GM23338 (cell line): ENCODE measurements at regions not wholly inside any gene's neighbourhood (a gene's known extent, or its start where the extent isn't known, plus 50 kb on each side); places are given as distances from the start of the nearest gene placed in this dataset.

ENCODE experiments used
- ATAC-seq: fragments of 200-7000 bp; cut with Tn5 transposase; 3 replicates; pipeline ENCODE4 v1.9.1; 2020
- DNase-seq: peaks from one replicate; pipeline ENCODE4 v3.0.0-alpha.2; 2015; ENCODE audit warnings: low spot score
- H2AFZ ChIP-seq: fragments of 200-600 bp; sonication (generic); 2 replicates; pipeline ENCODE4 v1.8.0; 2016; ENCODE audit warnings: antibody characterized with exemption, mild to moderate bottlenecking, moderate library complexity
- H3F3A ChIP-seq: fragments of 200-600 bp; sonication (generic); replicated peaks from 2 replicates; pipeline ENCODE4 v1.8.0; 2017; ENCODE audit warnings: antibody characterized with exemption, mixed run types, low read depth
- H3K27ac ChIP-seq: fragments of 200-600 bp; sonication (generic); 2 replicates; pipeline ENCODE4 v1.6.1; 2016; ENCODE audit warnings: low read depth
- H3K27me3 ChIP-seq: fragments of 200-600 bp; sonication (generic); 2 replicates; pipeline ENCODE4 v1.8.0; 2016; ENCODE audit warnings: mild to moderate bottlenecking, mixed run types, moderate library complexity; ENCODE audit not compliant: insufficient read depth
- H3K36me3 ChIP-seq: fragments of 200-600 bp; sonication (generic); 2 replicates; pipeline ENCODE4 v1.8.0; 2016; ENCODE audit warnings: mild to moderate bottlenecking; ENCODE audit not compliant: insufficient read depth
- H3K4me1 ChIP-seq: fragments of 200-600 bp; sonication (generic); 2 replicates; pipeline ENCODE4 v1.8.0; 2016; ENCODE audit warnings: mild to moderate bottlenecking, moderate library complexity; ENCODE audit not compliant: insufficient read depth
- H3K4me2 ChIP-seq: fragments of 200-600 bp; sonication (generic); 2 replicates; pipeline ENCODE4 v1.7.1; 2017; ENCODE audit warnings: mixed run types
- H3K4me3 ChIP-seq: fragments of 200-600 bp; sonication (generic); 2 replicates; pipeline ENCODE4 v1.6.1; 2016; ENCODE audit warnings: mixed run types
- H3K79me2 ChIP-seq: fragments of 200-600 bp; sonication (generic); replicated peaks from 2 replicates; pipeline ENCODE4 v1.8.0; 2017; ENCODE audit warnings: mild to moderate bottlenecking; ENCODE audit not compliant: insufficient read depth
- H3K9me2 ChIP-seq: fragments of 200-600 bp; sonication (generic); 2 replicates; pipeline ENCODE4 v1.8.0; 2017; ENCODE audit not compliant: insufficient read depth
- H4K20me1 ChIP-seq: fragments of 200-600 bp; sonication (generic); replicated peaks from 2 replicates; pipeline ENCODE4 v1.8.0; 2017; ENCODE audit warnings: mild to moderate bottlenecking; ENCODE audit not compliant: insufficient read depth
- H3K27ac Mint-ChIP-seq: 2 replicates; pipeline ENCODE4 v1.8.0; 2020; ENCODE audit warnings: inconsistent platforms, mild to moderate bottlenecking, moderate library complexity, mixed read lengths
- H3K27me3 Mint-ChIP-seq: 3 replicates; pipeline ENCODE4 v1.8.0; 2022; ENCODE audit warnings: low read depth, mild to moderate bottlenecking, moderate library complexity, mixed read lengths, inconsistent platforms; ENCODE audit not compliant: insufficient read depth, poor library complexity
- H3K36me3 Mint-ChIP-seq: 3 replicates; pipeline ENCODE4 v1.8.0; 2021; ENCODE audit warnings: low read depth, mild to moderate bottlenecking, inconsistent platforms, moderate library complexity, mixed read lengths
- H3K4me1 Mint-ChIP-seq: 3 replicates; pipeline ENCODE4 v1.8.0; 2020; ENCODE audit warnings: mild to moderate bottlenecking, inconsistent platforms, mixed read lengths
- H3K4me3 Mint-ChIP-seq: 3 replicates; pipeline ENCODE4 v1.8.0; 2021; ENCODE audit warnings: moderate library complexity, mild to moderate bottlenecking, inconsistent platforms, mixed read lengths
- H3K9me3 Mint-ChIP-seq: 3 replicates; pipeline ENCODE4 v1.8.0; 2020; ENCODE audit warnings: moderate library complexity, mild to moderate bottlenecking, inconsistent platforms, mixed read lengths
- CREB1 ChIP-seq: fragments of 250-450 bp; sonication (Bioruptor Pico); IDR thresholded peaks from 2 replicates; pipeline ENCODE4 v1.5.0; 2020; ENCODE audit warnings: low read depth, mild to moderate bottlenecking, moderate library complexity
- CTCF ChIP-seq, 2 experiments: fragments of 200-600 bp in 1 of 2; sonication (generic) in 1 of 2; conservative IDR thresholded peaks; 2 replicates each; pipeline versions ENCODE4 v1.5.1 to v1.6.1; 2016 to 2017; ENCODE audit warnings: antibody characterized with exemption in 2 of 2, low read depth in 2 of 2, mild to moderate bottlenecking in 2 of 2, moderate library complexity in 1 of 2
- JUNB ChIP-seq: IDR thresholded peaks from one replicate; pipeline ENCODE4 v1.6.1; 2016; ENCODE audit warnings: antibody characterized with exemption; ENCODE audit not compliant: unreplicated experiment
- NANOG ChIP-seq: IDR thresholded peaks from 2 replicates; pipeline ENCODE4 v1.6.1; 2016; ENCODE audit warnings: antibody characterized with exemption, borderline replicate concordance
- REST ChIP-seq: IDR thresholded peaks from one replicate; pipeline ENCODE4 v1.6.1; 2018; ENCODE audit warnings: antibody characterized with exemption; ENCODE audit not compliant: unreplicated experiment
- STAT1 ChIP-seq: IDR thresholded peaks from one replicate; pipeline ENCODE4 v1.6.1; 2016; ENCODE audit warnings: antibody characterized with exemption; ENCODE audit not compliant: unreplicated experiment
- ZNF462 ChIP-seq: fragments of 250-450 bp; sonication (Bioruptor Pico); IDR thresholded peaks from 2 replicates; pipeline ENCODE4 v1.5.0; 2020; ENCODE audit warnings: mild to moderate bottlenecking, moderate library complexity

- TF ChIP-seq ZNF462 (CRISPR knock-in tag) (no peak), STAT1 (no peak)
These were observed 899.5 kb upstream of the CELF2 start (continued) for GRCh38 chr10:10118131-10118530.

GRCh38 chr10:10120671-10121070 lies 897.0 kb upstream of the CELF2 start:
- H3K4me1 Mint-ChIP-seq: no peaks in the 10 kb centered on the region
- peaks cover 2% of the 10 kb centered on the region for H3K27me3 Mint-ChIP-seq
- DNase-seq (no peak), ATAC-seq (no peak)
- H3K4me3 ChIP-seq: no peak overlapping the region
- H3K27me3 ChIP-seq: no peaks in the 10 kb centered on the region
- no peak overlapping the region for H3K4me2 ChIP-seq
- no peaks in the 10 kb centered on the region for H4K20me1 ChIP-seq
- H3K9me2 ChIP-seq: peaks cover 8% of the 10 kb centered on the region; the same call in 1 of the 2 replicates
- H3K36me3 ChIP-seq: no peaks in the 10 kb centered on the region
- peaks cover 2% of the 10 kb centered on the region for H3K9me3 Mint-ChIP-seq
- no peak overlapping the region for H3K4me3 Mint-ChIP-seq
- no peak overlapping the region for H3K27ac Mint-ChIP-seq
- no peaks in the 10 kb centered on the region for H3K79me2 ChIP-seq
- H3K4me1 ChIP-seq: no peaks in the 10 kb centered on the region
- peaks cover 3% of the 10 kb centered on the region; the same call in 1 of the 3 replicates for H3K36me3 Mint-ChIP-seq
- H2AFZ ChIP-seq: no peak overlapping the region
- no peaks in the 10 kb centered on the region for H3F3A ChIP-seq
- H3K27ac ChIP-seq: no peak overlapping the region
- TF ChIP-seq JUNB: no peak
- no peak for TF ChIP-seq CREB1 (CRISPR knock-in tag)
- TF ChIP-seq NANOG: no peak
- no peak for TF ChIP-seq STAT1
- no peak for TF ChIP-seq REST
- TF ChIP-seq CTCF (conservative IDR thresholded peaks at IDR 0.05; ENCODE audit: low read depth in 2 of 2): no peak
